GM21526 (cell line): ENCODE measurements at regions not wholly inside any gene's neighbourhood (a gene's known extent, or its start where the extent isn't known, plus 50 kb on each side); places are given as distances from the start of the nearest gene placed in this dataset.

Experiments
- ATAC-seq: cut with Tn5 transposase; IDR thresholded peaks from one replicate; pipeline ENCODE4 v1.9.1; 2021; ENCODE audit warnings: moderate library complexity; ENCODE audit not compliant: unreplicated experiment, low FRiP score

- ATAC-seq: peak; percentile 98
Observed at GRCh38 chr9:84123648-84124406, 143.2 kb downstream of the RMI1 start.

DNA sequence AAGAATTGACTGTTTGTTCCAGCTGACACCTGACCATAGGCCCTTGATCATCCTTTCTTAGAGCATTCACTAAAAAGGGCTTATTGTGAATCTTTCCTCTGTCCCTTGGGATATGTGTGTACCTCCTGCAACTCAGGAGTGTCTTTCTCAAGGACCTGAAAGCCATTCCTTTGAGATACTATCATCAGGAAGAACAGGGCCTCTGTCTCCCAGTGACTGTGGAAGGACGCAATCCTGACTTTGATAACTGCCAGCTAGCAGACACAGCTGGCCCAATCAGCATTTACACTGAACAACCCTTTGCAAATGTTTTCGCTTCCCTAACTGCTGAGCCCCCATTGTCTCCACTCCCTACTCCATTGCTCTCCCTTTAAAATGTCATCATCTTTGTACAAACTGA, 144.4 kb downstream of the RMI1 start:
- ATAC-seq: no peak

DNA sequence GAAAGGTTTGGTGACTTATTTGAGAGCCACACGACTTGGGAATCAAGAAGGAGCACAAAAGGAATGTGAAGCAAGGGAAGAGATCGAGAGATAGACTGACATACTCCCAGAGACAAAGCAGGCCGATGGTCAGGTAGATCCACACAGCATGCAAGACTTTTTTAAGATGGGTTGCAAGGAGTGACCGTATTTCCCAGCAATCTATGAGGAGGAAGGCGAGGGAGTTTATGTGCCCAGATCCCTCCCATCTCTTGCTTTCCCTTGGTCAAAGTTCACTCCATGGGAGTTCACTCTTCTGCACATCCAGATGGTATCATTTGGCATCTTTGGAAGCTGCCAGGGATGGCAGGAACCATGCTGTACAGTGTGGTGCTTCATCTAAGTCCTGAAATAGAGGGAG, 148.9 kb downstream of the RMI1 start:
- no peak for ATAC-seq

GRCh38 chr9:84136119-84136868, 155.7 kb downstream of the RMI1 start:
- no peak for ATAC-seq

DNA sequence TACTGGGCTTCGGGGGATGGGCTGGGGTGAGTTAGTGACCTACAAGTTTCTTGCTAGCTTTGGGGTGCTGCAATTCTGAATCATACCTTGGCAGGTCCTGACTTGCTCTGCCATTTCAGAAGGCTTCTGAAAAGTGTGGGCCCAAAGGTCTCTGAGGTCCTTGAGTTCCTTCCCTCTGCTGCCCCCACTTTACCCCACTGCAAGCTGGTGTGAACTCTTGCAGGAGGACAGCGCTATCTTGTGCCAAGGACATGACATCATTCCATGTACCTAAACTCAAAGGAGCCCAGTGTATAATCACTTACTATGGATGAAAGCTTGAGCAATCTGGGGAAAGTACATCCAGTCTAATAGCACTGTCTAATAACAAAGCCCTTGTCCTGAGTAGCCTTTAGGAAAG, 157.4 kb downstream of the RMI1 start:
- no peak for ATAC-seq

GRCh38 chr9:84138541-84138940, 157.9 kb downstream of the RMI1 start:
- no peak for ATAC-seq

DNA sequence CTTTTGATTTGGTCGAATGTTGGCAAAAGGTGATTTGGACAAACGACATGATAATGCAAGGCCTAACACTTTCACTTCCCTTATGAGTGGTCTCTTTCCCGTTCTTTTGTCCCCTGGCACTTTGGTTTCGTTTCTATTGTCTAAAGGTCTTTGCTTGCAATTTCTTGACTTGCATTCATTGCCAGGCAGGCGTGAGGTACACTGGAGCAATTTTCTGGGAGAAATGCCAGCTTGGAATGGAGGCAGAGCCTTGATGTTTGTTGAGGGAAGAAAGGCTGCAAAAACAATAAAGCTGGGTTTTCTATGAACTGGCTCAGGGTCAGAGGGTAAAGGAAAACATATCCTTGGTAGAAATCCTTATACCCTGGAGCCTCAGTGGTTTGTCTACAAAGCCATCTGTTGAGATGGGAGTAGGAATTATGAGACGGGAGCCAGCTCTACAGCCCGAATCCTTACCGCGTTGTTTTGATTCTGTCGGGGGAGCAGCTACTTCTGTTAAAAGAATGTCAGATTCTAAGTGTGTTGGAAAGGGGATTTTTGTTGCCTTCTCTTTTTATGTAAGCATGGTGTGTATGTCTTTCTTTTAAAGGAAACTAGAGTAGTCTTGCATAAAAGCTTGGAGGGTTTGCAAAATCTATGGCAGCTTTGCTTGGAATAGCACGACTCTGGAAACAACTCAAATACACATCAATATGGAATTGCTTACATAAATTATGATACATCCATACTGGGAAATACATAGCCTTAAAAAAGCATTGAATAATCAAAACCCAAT, 158.9 kb downstream of the RMI1 start:
- no peak for ATAC-seq

DNA sequence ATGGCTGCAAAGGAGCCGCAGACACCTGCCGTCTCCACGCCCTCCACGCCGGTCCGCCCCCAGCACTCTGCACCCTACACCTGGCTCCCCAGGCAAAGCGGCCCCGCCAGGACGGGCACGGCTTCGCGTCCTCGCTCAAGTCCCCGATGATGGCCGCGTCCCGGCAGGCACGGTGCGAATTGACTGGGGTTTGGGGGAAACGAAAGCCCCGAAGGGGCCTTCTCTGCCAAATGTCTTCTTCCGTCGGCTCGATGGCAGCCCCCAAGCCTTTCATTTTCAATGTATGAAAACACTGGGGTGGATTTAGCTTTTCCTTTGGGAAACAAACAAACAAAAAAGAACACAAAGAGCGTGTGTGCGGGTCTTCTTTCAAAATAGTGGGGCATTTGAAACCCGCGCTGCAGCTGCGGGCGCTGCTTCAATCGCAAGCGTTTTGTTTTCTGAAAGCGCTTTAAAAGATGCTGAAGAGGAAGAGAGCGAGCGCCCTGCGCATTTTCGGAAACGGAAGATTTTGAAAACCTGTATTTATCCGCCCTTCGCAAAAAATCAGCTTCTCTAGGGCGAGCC, 160.0 kb downstream of the RMI1 start:
- no peak for ATAC-seq

GRCh38 chr9:84141741-84142370, 161.3 kb downstream of the RMI1 start:
- ATAC-seq: no peak

DNA sequence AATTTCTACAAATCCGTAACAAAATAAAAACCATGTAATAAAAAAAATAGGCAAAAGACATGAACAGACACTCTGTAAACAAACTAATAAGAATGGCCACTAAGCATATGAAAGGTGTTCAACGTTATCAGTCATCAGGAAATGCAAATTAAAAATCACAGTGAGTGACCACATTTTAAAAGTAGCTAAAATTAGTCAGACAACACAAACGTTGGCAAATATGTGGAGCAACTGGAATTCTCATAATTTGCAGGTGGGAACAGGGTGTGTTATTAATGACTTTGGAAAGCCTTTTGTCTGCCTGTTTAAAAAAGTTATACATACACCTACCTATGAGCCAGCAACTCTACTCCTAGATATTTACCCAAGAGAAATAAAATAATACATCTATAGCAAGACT, 164.4 kb downstream of the RMI1 start:
- ATAC-seq: no peak

- ATAC-seq: no peak
Observed at GRCh38 chr9:84145780-84146179, 165.2 kb downstream of the RMI1 start.

DNA sequence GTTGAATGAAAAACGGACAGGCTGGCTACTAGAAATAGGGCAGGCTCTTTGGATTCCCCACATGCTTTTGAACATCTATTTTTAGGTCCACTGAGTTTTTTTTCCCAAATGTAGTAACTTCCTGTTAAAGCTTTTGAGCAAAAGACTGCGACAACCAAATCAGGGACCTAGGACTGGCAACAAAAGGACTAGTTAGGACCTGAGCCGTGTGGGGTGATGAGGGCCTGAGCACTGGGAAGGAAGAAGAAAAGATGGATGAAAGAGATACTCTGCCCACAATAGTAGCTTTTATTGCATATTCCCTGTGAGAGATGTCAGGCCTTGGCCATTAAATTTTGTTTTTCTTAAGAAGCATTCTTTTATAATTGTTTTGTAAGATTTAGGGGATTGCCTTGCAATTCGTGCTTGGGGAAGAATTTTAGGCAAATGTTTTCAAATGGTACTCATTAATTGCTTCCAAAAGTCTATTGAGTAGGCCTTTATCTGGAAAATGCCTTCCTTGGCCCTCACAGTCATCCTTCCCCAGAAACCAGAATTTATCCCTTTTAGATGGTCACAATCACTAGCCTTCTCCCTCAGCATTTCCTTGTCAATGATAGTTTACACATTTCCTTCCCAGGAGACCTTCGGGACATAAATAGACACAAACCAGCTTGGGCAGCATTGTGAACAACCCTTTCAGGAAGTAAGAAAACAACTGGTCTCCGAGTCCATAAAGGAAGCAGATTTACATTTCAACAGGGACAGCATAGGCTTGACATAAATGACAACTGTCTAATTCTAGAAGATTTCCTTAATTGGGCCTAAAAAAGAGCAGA, 166.5 kb downstream of the RMI1 start:
- ATAC-seq: no peak

GRCh38 chr9:84151236-84151635, 170.6 kb downstream of the RMI1 start:
- ATAC-seq: no peak

- ATAC-seq: no peak
Observed at GRCh38 chr9:84151640-84152039, 171.0 kb downstream of the RMI1 start.

DNA sequence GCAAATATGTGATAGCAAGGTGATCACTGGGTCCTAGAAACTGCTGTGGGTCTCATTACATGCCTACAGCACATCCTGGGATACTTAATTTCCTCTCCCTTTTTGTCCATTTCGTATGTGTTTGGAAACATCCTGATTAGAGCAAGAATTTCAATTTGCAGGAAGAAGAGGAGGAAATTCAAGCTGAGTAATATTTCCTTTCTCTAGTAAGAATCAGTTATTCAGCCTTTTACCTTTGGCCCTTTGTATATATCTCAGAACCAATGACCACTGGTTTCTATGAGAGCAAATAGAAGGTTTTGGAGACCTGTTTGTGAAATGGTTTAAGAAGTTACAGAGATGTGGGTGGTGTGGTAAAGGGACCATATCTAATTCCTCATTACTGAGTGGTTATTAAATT, 171.6 kb downstream of the RMI1 start:
- ATAC-seq: no peak

DNA sequence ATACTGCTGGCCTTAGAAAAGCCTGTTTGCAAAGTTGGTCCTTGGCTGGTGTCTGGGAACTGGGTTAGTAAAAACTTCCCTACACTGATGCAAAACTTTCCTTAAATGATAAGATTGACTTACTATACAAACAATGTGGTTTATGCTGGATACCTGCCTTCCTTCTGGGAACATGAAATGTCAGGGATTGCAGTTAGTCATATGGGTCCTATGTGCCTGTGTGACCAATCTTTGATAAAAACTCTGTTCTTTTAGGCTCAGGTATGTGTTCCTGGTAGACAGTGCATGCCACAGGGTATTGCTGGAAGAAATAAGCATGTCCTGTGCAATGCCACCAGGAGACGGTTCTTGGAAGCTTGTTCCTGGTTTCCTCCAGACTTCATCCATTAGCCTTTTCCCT, 173.3 kb downstream of the RMI1 start:
- ATAC-seq: no peak

DNA sequence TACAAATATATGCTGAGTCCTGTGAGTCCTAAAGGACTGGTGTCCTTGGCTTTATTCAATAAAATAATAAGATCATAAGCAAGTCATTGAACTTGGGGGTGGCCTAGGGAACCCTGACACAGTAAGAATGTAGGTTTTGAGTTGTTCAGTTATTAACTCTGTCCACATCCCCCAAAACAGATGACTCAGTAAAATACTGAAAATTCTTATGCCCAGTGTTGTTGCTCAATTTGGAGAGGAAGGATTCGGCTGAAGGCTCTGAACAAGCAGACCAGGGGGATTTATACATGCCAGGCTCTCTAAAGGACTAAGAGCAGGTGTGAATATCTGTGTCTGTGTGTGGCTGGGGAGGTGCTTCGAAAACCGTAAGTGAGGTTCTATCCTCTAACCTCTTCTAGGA, 173.7 kb downstream of the RMI1 start:
- ATAC-seq: no peak

GRCh38 chr9:84163052-84163650, 177.4 kb downstream of the SLC28A3 start:
- no peak for ATAC-seq

- ATAC-seq: no peak
Observed at GRCh38 chr9:84166891-84167290, 173.7 kb downstream of the SLC28A3 start.
